ENCODE measurements at regions not wholly inside any gene's neighbourhood (a gene's known extent, or its start where the extent isn't known, plus 50 kb on each side); places are given as distances from the start of the nearest gene placed in this dataset.

DNA sequence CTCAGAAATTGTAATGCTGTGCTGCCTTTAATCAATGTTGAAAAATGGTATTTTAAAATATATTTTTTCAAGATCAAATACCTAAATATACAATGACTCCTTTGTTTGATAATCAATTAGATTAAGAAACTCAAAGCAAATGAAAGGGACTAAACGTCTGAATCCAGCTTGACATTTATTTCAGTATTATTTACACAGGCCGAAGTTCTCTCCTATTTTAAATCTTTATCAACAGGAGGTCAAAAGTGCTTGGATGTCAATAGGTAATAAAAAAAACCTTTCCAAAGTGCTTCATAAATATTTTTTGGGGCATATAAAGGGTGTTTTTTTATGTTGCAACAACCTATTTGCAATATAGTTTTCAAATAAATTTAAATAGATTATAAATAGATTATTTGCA, 1201.7 kb upstream of the SLC39A10 start:
- H3K4me3 ChIP-seq (ENCODE audit: control insufficient read depth in 1 of 7, extremely low read depth in 1 of 7, insufficient read depth in 4 of 7, low read depth in 2 of 7, low read length in 6 of 7) = no peak overlapping the region
- H3K27me3 ChIP-seq (replicated peaks in 2 of 5; ENCODE audit: control insufficient read depth in 4 of 5, insufficient read depth in 5 of 5, low read length in 4 of 5) = no peaks in the 10 kb centered on the region
- no peak overlapping the region for H3K27ac ChIP-seq (ENCODE audit: insufficient read depth in 1 of 2, low read depth in 1 of 2, low read length in 2 of 2, poor library complexity in 1 of 2, severe bottlenecking in 2 of 2)
- H3K4me1 ChIP-seq (ENCODE audit: control extremely low read depth in 1 of 4, control insufficient read depth in 4 of 4, insufficient read depth in 4 of 4, low read length in 3 of 4) = no peaks in the 10 kb centered on the region
- H3K36me3 ChIP-seq (ENCODE audit: control insufficient read depth in 4 of 4, insufficient read depth in 4 of 4, low read length in 3 of 4) = no peaks in the 10 kb centered on the region
- H3K9me3 ChIP-seq (ENCODE audit: control extremely low read depth in 1 of 5, control insufficient read depth in 4 of 5, insufficient read depth in 2 of 5, low read depth in 1 of 5, low read length in 4 of 5) = no peaks in the 10 kb centered on the region
- CTCF ChIA-PET = no interaction called here
- no CpG with 5 or more reads among the region's 2 CpGs for WGBS (ENCODE audit: insufficient coverage)
- POLR2A ChIA-PET = no interaction called here
- no peak for DNase-seq

- CTCF ChIA-PET = no interaction called here
- Histone ChIP-seq H3K36me3 (ENCODE audit: control insufficient read depth in 4 of 4, insufficient read depth in 4 of 4, low read length in 3 of 4) (no peaks in the 10 kb centered on the region), H3K4me3 (ENCODE audit: control insufficient read depth in 1 of 7, extremely low read depth in 1 of 7, insufficient read depth in 4 of 7, low read depth in 2 of 7, low read length in 6 of 7) (no peak overlapping the region), H3K4me1 (ENCODE audit: control extremely low read depth in 1 of 4, control insufficient read depth in 4 of 4, insufficient read depth in 4 of 4, low read length in 3 of 4) (no peaks in the 10 kb centered on the region), H3K9me3 (ENCODE audit: control extremely low read depth in 1 of 5, control insufficient read depth in 4 of 5, insufficient read depth in 2 of 5, low read depth in 1 of 5, low read length in 4 of 5) (no peaks in the 10 kb centered on the region), H3K27me3 (replicated peaks in 2 of 5; ENCODE audit: control insufficient read depth in 4 of 5, insufficient read depth in 5 of 5, low read length in 4 of 5) (no peaks in the 10 kb centered on the region), H3K27ac (ENCODE audit: insufficient read depth in 1 of 2, low read depth in 1 of 2, low read length in 2 of 2, poor library complexity in 1 of 2, severe bottlenecking in 2 of 2) (no peak overlapping the region)
- DNase-seq = no peak
- POLR2A ChIA-PET = no interaction called here
- 70% methylated on average over 2 of the region's 5 CpGs for WGBS (ENCODE audit: insufficient coverage)
Observed at GRCh38 chr2:194452504-194452903, 1204.5 kb upstream of the SLC39A10 start.

GRCh38 chr2:194445226-194445625, 1211.8 kb upstream of the SLC39A10 start:
- no peaks in the 10 kb centered on the region for H3K27me3 ChIP-seq (replicated peaks in 2 of 5; ENCODE audit: control insufficient read depth in 4 of 5, insufficient read depth in 5 of 5, low read length in 4 of 5)
- no CpG with 5 or more reads among the region's 2 CpGs for WGBS (ENCODE audit: insufficient coverage)
- no peak overlapping the region for H3K27ac ChIP-seq (ENCODE audit: insufficient read depth in 1 of 2, low read depth in 1 of 2, low read length in 2 of 2, poor library complexity in 1 of 2, severe bottlenecking in 2 of 2)
- no peaks in the 10 kb centered on the region for H3K4me1 ChIP-seq (ENCODE audit: control extremely low read depth in 1 of 4, control insufficient read depth in 4 of 4, insufficient read depth in 4 of 4, low read length in 3 of 4)
- DNase-seq = no peak
- H3K36me3 ChIP-seq (ENCODE audit: control insufficient read depth in 4 of 4, insufficient read depth in 4 of 4, low read length in 3 of 4) = no peaks in the 10 kb centered on the region
- ChIA-PET CTCF (no interaction called here), POLR2A (no interaction called here)
- no peaks in the 10 kb centered on the region for H3K9me3 ChIP-seq (ENCODE audit: control extremely low read depth in 1 of 5, control insufficient read depth in 4 of 5, insufficient read depth in 2 of 5, low read depth in 1 of 5, low read length in 4 of 5)
- no peak overlapping the region for H3K4me3 ChIP-seq (ENCODE audit: control insufficient read depth in 1 of 7, extremely low read depth in 1 of 7, insufficient read depth in 4 of 7, low read depth in 2 of 7, low read length in 6 of 7)

GRCh38 chr2:194443926-194444325, 1213.1 kb upstream of the SLC39A10 start:
- Histone ChIP-seq H3K4me3 (ENCODE audit: control insufficient read depth in 1 of 7, extremely low read depth in 1 of 7, insufficient read depth in 4 of 7, low read depth in 2 of 7, low read length in 6 of 7) (no peak overlapping the region), H3K27ac (ENCODE audit: insufficient read depth in 1 of 2, low read depth in 1 of 2, low read length in 2 of 2, poor library complexity in 1 of 2, severe bottlenecking in 2 of 2) (no peak overlapping the region), H3K36me3 (ENCODE audit: control insufficient read depth in 4 of 4, insufficient read depth in 4 of 4, low read length in 3 of 4) (no peaks in the 10 kb centered on the region), H3K9me3 (ENCODE audit: control extremely low read depth in 1 of 5, control insufficient read depth in 4 of 5, insufficient read depth in 2 of 5, low read depth in 1 of 5, low read length in 4 of 5) (no peaks in the 10 kb centered on the region), H3K4me1 (ENCODE audit: control extremely low read depth in 1 of 4, control insufficient read depth in 4 of 4, insufficient read depth in 4 of 4, low read length in 3 of 4) (no peaks in the 10 kb centered on the region), H3K27me3 (replicated peaks in 2 of 5; ENCODE audit: control insufficient read depth in 4 of 5, insufficient read depth in 5 of 5, low read length in 4 of 5) (no peaks in the 10 kb centered on the region)
- no peak for DNase-seq
- WGBS (ENCODE audit: insufficient coverage) = no CpG with 5 or more reads among the region's 1 CpG
- ChIA-PET POLR2A (no interaction called here), CTCF (no interaction called here)

DNA sequence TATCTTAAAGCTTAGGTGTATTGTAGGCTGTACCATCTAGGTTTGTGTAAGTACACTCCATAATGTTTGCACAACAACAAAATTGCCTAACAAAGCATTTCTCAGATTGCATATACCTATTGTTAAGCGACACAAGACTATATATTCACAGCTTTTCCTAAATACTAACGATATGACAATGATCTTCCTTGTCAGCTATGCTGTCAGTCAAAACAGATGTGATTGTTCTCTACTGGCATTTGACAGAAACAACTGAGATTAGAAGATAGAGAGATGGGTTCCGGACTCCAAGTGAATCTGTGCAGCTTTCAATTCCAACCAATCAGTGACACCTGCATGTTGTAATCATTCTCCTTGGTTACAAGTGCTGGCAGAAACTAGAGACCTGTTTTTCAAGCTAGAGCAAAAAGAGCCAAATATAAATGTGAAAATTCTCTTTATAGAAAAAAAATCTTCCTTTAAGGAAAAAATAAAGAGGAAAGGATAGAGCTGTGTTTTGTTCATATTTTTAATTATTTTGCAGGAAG, 1232.3 kb upstream of the SLC39A10 start:
- WGBS (ENCODE audit: insufficient coverage) = 100% methylated on average over 1 of the region's 3 CpGs
- ChIA-PET CTCF (no interaction called here), POLR2A (interaction anchor here (0.6 kb wide), 1 partner anchor 1631 kb away, joined by 4 read pairs; no protein-coding TSS in a partner anchor)
- no peak overlapping the region for H3K4me3 ChIP-seq (ENCODE audit: control insufficient read depth in 1 of 7, extremely low read depth in 1 of 7, insufficient read depth in 4 of 7, low read depth in 2 of 7, low read length in 6 of 7)
- no peaks in the 10 kb centered on the region for H3K36me3 ChIP-seq (ENCODE audit: control insufficient read depth in 4 of 4, insufficient read depth in 4 of 4, low read length in 3 of 4)
- no peaks in the 10 kb centered on the region for H3K9me3 ChIP-seq (ENCODE audit: control extremely low read depth in 1 of 5, control insufficient read depth in 4 of 5, insufficient read depth in 2 of 5, low read depth in 1 of 5, low read length in 4 of 5)
- H3K27me3 ChIP-seq (replicated peaks in 2 of 5; ENCODE audit: control insufficient read depth in 4 of 5, insufficient read depth in 5 of 5, low read length in 4 of 5) = no peaks in the 10 kb centered on the region
- DNase-seq = no peak
- no peaks in the 10 kb centered on the region for H3K4me1 ChIP-seq (ENCODE audit: control extremely low read depth in 1 of 4, control insufficient read depth in 4 of 4, insufficient read depth in 4 of 4, low read length in 3 of 4)
- no peak overlapping the region for H3K27ac ChIP-seq (ENCODE audit: insufficient read depth in 1 of 2, low read depth in 1 of 2, low read length in 2 of 2, poor library complexity in 1 of 2, severe bottlenecking in 2 of 2)

DNA sequence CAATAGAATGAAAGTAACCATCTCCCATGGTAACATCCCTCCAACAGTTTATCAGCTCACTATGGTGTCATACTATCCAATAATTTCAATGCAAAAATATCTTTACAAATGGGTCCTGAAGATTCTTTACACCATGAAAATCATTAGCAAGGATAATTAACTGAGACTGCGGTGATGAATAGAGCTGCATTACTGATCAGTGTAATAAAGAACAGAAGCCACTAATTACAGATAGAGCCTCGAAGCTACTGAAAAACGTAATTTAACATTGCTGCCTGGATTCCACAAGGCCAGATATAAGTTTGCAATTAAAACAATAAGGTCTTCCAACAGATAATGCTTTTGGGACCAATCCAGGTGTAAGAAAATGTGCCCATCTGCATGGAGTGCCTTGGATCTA, 1245.8 kb upstream of the SLC39A10 start:
- ChIA-PET POLR2A (no interaction called here), CTCF (interaction anchor here (0.6 kb wide), 1 partner anchor 1135 kb away, joined by 3 read pairs; no protein-coding TSS in a partner anchor)
- no peaks in the 10 kb centered on the region for H3K36me3 ChIP-seq (ENCODE audit: control insufficient read depth in 4 of 4, insufficient read depth in 4 of 4, low read length in 3 of 4)
- H3K4me1 ChIP-seq (ENCODE audit: control extremely low read depth in 1 of 4, control insufficient read depth in 4 of 4, insufficient read depth in 4 of 4, low read length in 3 of 4) = peaks cover 0 to 2% (median 0%) of the 10 kb centered on the region in 4 experiments
- no peak for DNase-seq
- no peaks in the 10 kb centered on the region for H3K27me3 ChIP-seq (replicated peaks in 2 of 5; ENCODE audit: control insufficient read depth in 4 of 5, insufficient read depth in 5 of 5, low read length in 4 of 5)
- no peak overlapping the region for H3K27ac ChIP-seq (ENCODE audit: insufficient read depth in 1 of 2, low read depth in 1 of 2, low read length in 2 of 2, poor library complexity in 1 of 2, severe bottlenecking in 2 of 2)
- no peaks in the 10 kb centered on the region for H3K9me3 ChIP-seq (ENCODE audit: control extremely low read depth in 1 of 5, control insufficient read depth in 4 of 5, insufficient read depth in 2 of 5, low read depth in 1 of 5, low read length in 4 of 5)
- 100% methylated on average over 1 of the region's 3 CpGs for WGBS (ENCODE audit: insufficient coverage)
- no peak overlapping the region for H3K4me3 ChIP-seq (ENCODE audit: control insufficient read depth in 1 of 7, extremely low read depth in 1 of 7, insufficient read depth in 4 of 7, low read depth in 2 of 7, low read length in 6 of 7)

DNA sequence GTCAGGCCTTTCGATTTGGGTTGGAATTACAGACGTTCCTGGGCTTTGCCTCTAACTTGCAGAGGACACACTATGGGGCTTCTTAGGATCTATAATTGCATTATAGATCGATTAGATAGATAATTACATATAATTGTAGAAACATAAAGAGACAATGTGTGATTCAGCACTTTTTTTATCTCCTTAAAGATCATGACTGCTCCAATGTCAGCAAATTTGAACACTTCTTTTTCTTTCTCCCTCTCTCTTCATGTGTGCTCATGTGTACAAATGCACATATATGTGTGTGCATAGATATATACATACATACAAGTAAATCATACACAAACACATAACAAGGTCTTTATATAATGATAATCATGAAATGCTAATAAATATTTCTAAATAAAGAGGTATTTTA, 1261.2 kb upstream of the SLC39A10 start:
- H3K27ac ChIP-seq (ENCODE audit: insufficient read depth in 1 of 2, low read depth in 1 of 2, low read length in 2 of 2, poor library complexity in 1 of 2, severe bottlenecking in 2 of 2) = no peak overlapping the region
- H3K36me3 ChIP-seq (ENCODE audit: control insufficient read depth in 4 of 4, insufficient read depth in 4 of 4, low read length in 3 of 4) = no peaks in the 10 kb centered on the region
- H3K27me3 ChIP-seq (replicated peaks in 2 of 5; ENCODE audit: control insufficient read depth in 4 of 5, insufficient read depth in 5 of 5, low read length in 4 of 5) = no peaks in the 10 kb centered on the region
- H3K4me1 ChIP-seq (ENCODE audit: control extremely low read depth in 1 of 4, control insufficient read depth in 4 of 4, insufficient read depth in 4 of 4, low read length in 3 of 4) = no peaks in the 10 kb centered on the region
- ChIA-PET CTCF (no interaction called here), POLR2A (no interaction called here)
- H3K9me3 ChIP-seq (ENCODE audit: control extremely low read depth in 1 of 5, control insufficient read depth in 4 of 5, insufficient read depth in 2 of 5, low read depth in 1 of 5, low read length in 4 of 5) = no peaks in the 10 kb centered on the region
- WGBS (ENCODE audit: insufficient coverage) = 100% methylated on average over 1 of the region's 3 CpGs
- no peak overlapping the region for H3K4me3 ChIP-seq (ENCODE audit: control insufficient read depth in 1 of 7, extremely low read depth in 1 of 7, insufficient read depth in 4 of 7, low read depth in 2 of 7, low read length in 6 of 7)
- no peak for DNase-seq

All from common myeloid progenitor, CD34-positive (primary cell).